ENCODE measurements at regions not wholly inside any gene's neighbourhood (a gene's known extent, or its start where the extent isn't known, plus 50 kb on each side); places are given as distances from the start of the nearest gene placed in this dataset.
"Not testable (repeated sequence)": the region's sequence is repeated elsewhere in the genome, so short reads cannot be mapped to it uniquely, and the experiment has no call there.

GRCh38 chr3:72278349-72279067, 493.6 kb upstream of the PROK2 start:
- no peak for DNase-seq (ENCODE audit: low read depth)

- DNase-seq (ENCODE audit: low read depth), result no peak
Measured at GRCh38 chr3:72277710-72278109, 492.8 kb upstream of the PROK2 start.

- no peak for DNase-seq (ENCODE audit: low read depth)
Measured at GRCh38 chr3:72276806-72277205, 491.9 kb upstream of the PROK2 start.

GRCh38 chr3:72275331-72275751, 490.4 kb upstream of the PROK2 start:
- no peak for DNase-seq (ENCODE audit: low read depth)

GRCh38 chr3:72274493-72275330, 489.8 kb upstream of the PROK2 start:
- DNase-seq (ENCODE audit: low read depth), result no peak

GRCh38 chr3:72273615-72274014, 488.7 kb upstream of the PROK2 start:
- DNase-seq (ENCODE audit: low read depth), result no peak

GRCh38 chr3:72272356-72272755, 487.4 kb upstream of the PROK2 start:
- DNase-seq (ENCODE audit: low read depth), result no peak

- no peak for DNase-seq (ENCODE audit: low read depth)
Measured at GRCh38 chr3:72271923-72272322, 487.0 kb upstream of the PROK2 start.

GRCh38 chr3:72271216-72271615, 486.3 kb upstream of the PROK2 start:
- DNase-seq (ENCODE audit: low read depth), result no peak

GRCh38 chr3:72270730-72271129, 485.8 kb upstream of the PROK2 start:
- no peak for DNase-seq (ENCODE audit: low read depth)

- peak; percentile 64 for DNase-seq (ENCODE audit: low read depth)
Measured at GRCh38 chr3:72270072-72270681, 485.2 kb upstream of the PROK2 start.

- DNase-seq (ENCODE audit: low read depth), result no peak
Measured at GRCh38 chr3:72269475-72269874, 484.5 kb upstream of the PROK2 start.

GRCh38 chr3:72266921-72267524, 482.1 kb upstream of the PROK2 start:
- DNase-seq (ENCODE audit: low read depth), result not testable (repeated sequence)

GRCh38 chr3:72266016-72266370, 481.0 kb upstream of the PROK2 start:
- no peak for DNase-seq (ENCODE audit: low read depth)

GRCh38 chr3:72265256-72266015, 480.5 kb upstream of the PROK2 start:
- DNase-seq (ENCODE audit: low read depth), result no peak

GRCh38 chr3:72263223-72263990, 478.5 kb upstream of the PROK2 start:
- DNase-seq (ENCODE audit: low read depth), result no peak

- DNase-seq (ENCODE audit: low read depth), result no peak
Measured at GRCh38 chr3:72262736-72263135, 477.8 kb upstream of the PROK2 start.

GRCh38 chr3:72261566-72262564, 476.9 kb upstream of the PROK2 start:
- DNase-seq (ENCODE audit: low read depth), result no peak

GRCh38 chr3:72260588-72260910, 475.6 kb upstream of the PROK2 start:
- no peak for DNase-seq (ENCODE audit: low read depth)

All from forelimb muscle (tissue), 1 donor.